Sciatic nerve (tissue), 2 donors: ENCODE measurements at regions not wholly inside any gene's neighbourhood (a gene's known extent, or its start where the extent isn't known, plus 50 kb on each side); places are given as distances from the start of the nearest gene placed in this dataset.
A peak's percentile ranks its signal among the peaks of the same experiment; 100 is the strongest.
"Not testable (repeated sequence)": the region's sequence is repeated elsewhere in the genome, so short reads cannot be mapped to it uniquely, and the experiment has no call there.

Source experiments
- ATAC-seq: fragments of 200-7000 bp; cut with Tn5 transposase; one replicate; pipeline ENCODE4 v1.9.1; 2020; ENCODE audit warnings: mild to moderate bottlenecking, moderate library complexity
- DNase-seq: peaks from one replicate; pipeline ENCODE4 v3.0.0-alpha.2; 2020; ENCODE audit warnings: low spot score
- intact Hi-C: fragments of 100-400 bp; cut with DNase I; formaldehyde crosslinking; loops from one replicate; pipeline ENCODE4 v1.14.2; 2022
- donor health status: DM: no; HTN: no; CAD: no.
- donor health status: DM: no; HTN: no; CAD: no.

GRCh38 chr17:43319293-43320124, 79.3 kb upstream of the ARL4D start:
- intact Hi-C loops: no loop called here
- DNase-seq (no peak), ATAC-seq (no peak)

GRCh38 chr17:43316522-43317142, 82.2 kb upstream of the ARL4D start:
- DNase-seq: no peak
- intact Hi-C loops: no loop called here

GRCh38 chr17:43315858-43316521, 82.2 kb upstream of the RNU2-1 start:
- no peak for DNase-seq
- ATAC-seq: no peak
- intact Hi-C loops: no loop called here

More at GRCh38 chr17:43316522-43317142, 82.2 kb upstream of the ARL4D start:
- ATAC-seq: peak; percentile 2

GRCh38 chr17:43315369-43315768, 81.6 kb upstream of the RNU2-1 start:
- intact Hi-C loops: no loop called here
- DNase-seq (no peak), ATAC-seq (no peak)

- DNase-seq: no peak
- ATAC-seq: no peak
- intact Hi-C loops: no loop called here
Measured at GRCh38 chr17:43314611-43315011, 80.8 kb upstream of the RNU2-1 start.

- no peak for DNase-seq
- intact Hi-C loops: no loop called here
Measured at GRCh38 chr17:43312011-43312410, 78.2 kb upstream of the RNU2-1 start.

GRCh38 chr17:43309505-43310332, 75.9 kb upstream of the RNU2-1 start:
- DNase-seq (no peak), ATAC-seq (no peak)
- intact Hi-C loops: no loop called here

More at GRCh38 chr17:43312011-43312410, 78.2 kb upstream of the RNU2-1 start:
- ATAC-seq: no peak

GRCh38 chr17:43308999-43309398, 75.2 kb upstream of the RNU2-1 start:
- ATAC-seq (no peak), DNase-seq (no peak)
- intact Hi-C loops: no loop called here

GRCh38 chr17:43304792-43305191, 71.0 kb upstream of the RNU2-1 start:
- ATAC-seq: not testable (repeated sequence)

GRCh38 chr17:43303049-43303448, 69.3 kb upstream of the RNU2-1 start:
- ATAC-seq: peak; percentile 15
- intact Hi-C loops, DNase-seq: not testable (repeated sequence)

More at GRCh38 chr17:43304792-43305191, 71.0 kb upstream of the RNU2-1 start:
- intact Hi-C loops, DNase-seq: not testable (repeated sequence)

- DNase-seq, intact Hi-C loops, ATAC-seq: not testable (repeated sequence)
Measured at GRCh38 chr17:43299300-43300076, 65.7 kb upstream of the RNU2-1 start.

- DNase-seq, intact Hi-C loops, ATAC-seq: not testable (repeated sequence)
Measured at GRCh38 chr17:43289670-43290069, 55.9 kb upstream of the RNU2-1 start.

GRCh38 chr17:43283606-43284005, 49.8 kb upstream of the RNU2-1 start:
- intact Hi-C loops, DNase-seq, ATAC-seq: not testable (repeated sequence)
